Keratinocyte (primary cell): ENCODE measurements at regions not wholly inside any gene's neighbourhood (a gene's known extent, or its start where the extent isn't known, plus 50 kb on each side); places are given as distances from the start of the nearest gene placed in this dataset.

ENCODE experiments used
- EZH2 ChIP-seq: IDR thresholded peaks from one replicate; pipeline ENCODE4 v1.6.1; 2012; ENCODE audit warnings: inconsistent platforms, mild to moderate bottlenecking, low read length, moderate library complexity
- TF ChIP-seq, protein P1 (sequence below), 3 experiments: IDR thresholded peaks in 1 of 3; conservative IDR thresholded peaks in 1 of 3; optimal IDR thresholded peaks in 1 of 3; 2 replicates in 2 of 3; 3 replicates in 1 of 3; pipeline versions ENCODE3 to v1.5.1; 2011; ENCODE audit warnings: low read length in 3 of 3, mild to moderate bottlenecking in 3 of 3, moderate library complexity in 2 of 3, control low read depth in 1 of 3, inconsistent platforms in 1 of 3; ENCODE audit not compliant: insufficient read depth in 2 of 3; ENCODE audit errors: extremely low read depth in 1 of 3

DNA sequence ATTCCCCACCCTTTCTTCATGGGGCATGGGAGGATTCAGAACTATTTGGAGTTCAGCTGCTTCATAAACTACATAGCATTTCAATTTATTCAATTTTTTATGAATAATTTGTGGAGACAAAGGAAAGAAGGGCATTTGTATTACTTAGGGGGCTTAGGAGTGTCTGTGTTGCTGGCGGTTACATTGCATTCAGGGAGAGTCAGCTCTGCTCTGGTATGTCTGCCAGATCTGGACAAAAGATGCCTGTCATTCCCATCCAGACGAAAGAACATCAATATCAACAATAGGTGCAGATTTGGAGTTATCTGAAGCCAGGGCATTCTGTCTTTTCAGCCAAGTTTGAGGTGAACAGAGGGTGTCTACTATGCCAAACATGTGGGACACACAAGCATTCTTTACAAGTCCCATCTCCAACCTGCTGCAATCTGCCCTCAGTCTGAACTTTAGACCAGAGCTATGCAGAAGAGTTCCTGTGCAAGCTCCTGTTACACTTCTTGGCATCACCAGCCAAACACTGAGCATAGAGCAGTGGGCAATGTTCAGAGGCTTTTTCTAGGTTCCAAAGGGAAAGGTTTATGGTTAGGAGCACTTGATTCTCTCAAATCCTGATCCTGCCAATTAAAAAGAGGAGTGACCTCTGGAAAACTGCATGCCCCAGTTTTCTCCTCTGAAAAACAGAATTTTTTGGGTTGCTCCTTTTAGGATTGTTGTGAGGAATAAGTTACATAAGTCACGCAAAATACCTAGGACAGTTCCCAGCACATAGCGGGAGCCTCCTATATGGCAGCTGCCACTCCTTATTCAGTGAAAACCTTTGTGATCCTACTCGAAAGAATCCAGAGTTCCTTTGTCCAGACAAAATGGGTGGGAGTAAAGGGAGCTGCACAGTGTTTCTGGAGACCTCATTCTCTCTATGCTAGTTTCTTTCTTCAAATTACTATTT is 719.5 kb upstream of the SLIT2 start:
- TF ChIP-seq, protein P1, sequence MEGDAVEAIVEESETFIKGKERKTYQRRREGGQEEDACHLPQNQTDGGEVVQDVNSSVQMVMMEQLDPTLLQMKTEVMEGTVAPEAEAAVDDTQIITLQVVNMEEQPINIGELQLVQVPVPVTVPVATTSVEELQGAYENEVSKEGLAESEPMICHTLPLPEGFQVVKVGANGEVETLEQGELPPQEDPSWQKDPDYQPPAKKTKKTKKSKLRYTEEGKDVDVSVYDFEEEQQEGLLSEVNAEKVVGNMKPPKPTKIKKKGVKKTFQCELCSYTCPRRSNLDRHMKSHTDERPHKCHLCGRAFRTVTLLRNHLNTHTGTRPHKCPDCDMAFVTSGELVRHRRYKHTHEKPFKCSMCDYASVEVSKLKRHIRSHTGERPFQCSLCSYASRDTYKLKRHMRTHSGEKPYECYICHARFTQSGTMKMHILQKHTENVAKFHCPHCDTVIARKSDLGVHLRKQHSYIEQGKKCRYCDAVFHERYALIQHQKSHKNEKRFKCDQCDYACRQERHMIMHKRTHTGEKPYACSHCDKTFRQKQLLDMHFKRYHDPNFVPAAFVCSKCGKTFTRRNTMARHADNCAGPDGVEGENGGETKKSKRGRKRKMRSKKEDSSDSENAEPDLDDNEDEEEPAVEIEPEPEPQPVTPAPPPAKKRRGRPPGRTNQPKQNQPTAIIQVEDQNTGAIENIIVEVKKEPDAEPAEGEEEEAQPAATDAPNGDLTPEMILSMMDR (optimal IDR thresholded peaks at IDR 0.05 in 1 of 3, IDR thresholded peaks at IDR 0.05 in 1 of 3, conservative IDR thresholded peaks at IDR 0.05 in 1 of 3; ENCODE audit: extremely low read depth in 1 of 3, insufficient read depth in 2 of 3, low read length in 3 of 3), result no peak
- TF ChIP-seq EZH2, result no peak
